HepG2 (cell line): ENCODE measurements at regions not wholly inside any gene's neighbourhood (a gene's known extent, or its start where the extent isn't known, plus 50 kb on each side); places are given as distances from the start of the nearest gene placed in this dataset.

Source experiments
- AKNA ChIP-seq: sonication (generic); formaldehyde crosslinking; IDR thresholded peaks from 2 replicates; pipeline ENCODE4 v1.4.0; 2020; ENCODE audit warnings: missing genetic modification reagents, borderline replicate concordance
- DDIT3 ChIP-seq: sonication (generic); formaldehyde crosslinking; IDR thresholded peaks from 2 replicates; pipeline ENCODE4 v1.4.0; 2020; ENCODE audit warnings: mild to moderate bottlenecking, missing genetic modification reagents
- MLLT10 ChIP-seq: sonication (generic); formaldehyde crosslinking; IDR thresholded peaks from 2 replicates; pipeline ENCODE4 v1.4.0; 2020; ENCODE audit warnings: missing genetic modification reagents
- MTERF4 ChIP-seq: sonication (generic); formaldehyde crosslinking; IDR thresholded peaks from 2 replicates; pipeline ENCODE4 v1.8.0; 2023; ENCODE audit warnings: mild to moderate bottlenecking, missing genetic modification reagents
- MYPOP ChIP-seq: sonication (generic); formaldehyde crosslinking; IDR thresholded peaks from 2 replicates; pipeline ENCODE4 v1.8.1; 2023; ENCODE audit warnings: mild to moderate bottlenecking, moderate library complexity, missing genetic modification reagents
- NR2F2 ChIP-seq: IDR thresholded peaks from 2 replicates; pipeline ENCODE4 v1.6.1; 2012; ENCODE audit warnings: low read depth, inconsistent platforms, borderline replicate concordance
- YEATS4 ChIP-seq: sonication (generic); formaldehyde crosslinking; IDR thresholded peaks from 2 replicates; pipeline ENCODE4 v1.4.0; 2020; ENCODE audit warnings: missing genetic modification reagents, borderline replicate concordance
- ZBTB33 ChIP-seq: sonication (generic); formaldehyde crosslinking; IDR thresholded peaks from 2 replicates; pipeline ENCODE4 v1.4.0; 2020; ENCODE audit warnings: missing genetic modification reagents
- ZBTB43 ChIP-seq: sonication (generic); formaldehyde crosslinking; conservative IDR thresholded peaks from 2 replicates; pipeline ENCODE4 v1.4.0; 2020; ENCODE audit warnings: missing genetic modification reagents
- ZFP36L2 ChIP-seq: sonication (generic); formaldehyde crosslinking; IDR thresholded peaks from 2 replicates; pipeline ENCODE4 v1.4.0; 2020; ENCODE audit warnings: missing genetic modification reagents
- ZNF597 ChIP-seq: sonication (generic); formaldehyde crosslinking; IDR thresholded peaks from 2 replicates; pipeline ENCODE4 v1.5.0; 2020; ENCODE audit warnings: missing genetic modification reagents
- ZNF615 ChIP-seq: sonication (generic); formaldehyde crosslinking; IDR thresholded peaks from 2 replicates; pipeline ENCODE4 v1.5.0; 2020; ENCODE audit warnings: mild to moderate bottlenecking, missing genetic modification reagents, borderline replicate concordance
- ZNF710 ChIP-seq: sonication (generic); formaldehyde crosslinking; IDR thresholded peaks from 2 replicates; pipeline ENCODE4 v1.5.0; 2020; ENCODE audit warnings: mild to moderate bottlenecking, missing genetic modification reagents, borderline replicate concordance
- ZNF773 ChIP-seq: sonication (generic); formaldehyde crosslinking; IDR thresholded peaks from 2 replicates; pipeline ENCODE4 v1.4.0; 2020; ENCODE audit warnings: missing genetic modification reagents, borderline replicate concordance
- ZNF816 ChIP-seq: sonication (generic); formaldehyde crosslinking; IDR thresholded peaks from 2 replicates; pipeline ENCODE4 v1.8.0; 2022; ENCODE audit warnings: missing genetic modification reagents, mild to moderate bottlenecking, borderline replicate concordance
- ZSCAN29 ChIP-seq: sonication (generic); formaldehyde crosslinking; conservative IDR thresholded peaks from 2 replicates; pipeline ENCODE4 v1.4.0; 2020; ENCODE audit warnings: mild to moderate bottlenecking, missing genetic modification reagents

- no peak for TF ChIP-seq MTERF4 (CRISPR knock-in tag)
- no peak for TF ChIP-seq ZNF773 (CRISPR knock-in tag)
- TF ChIP-seq ZFP36L2 = no peak
- no peak for TF ChIP-seq ZBTB33 (CRISPR knock-in tag)
- TF ChIP-seq DDIT3 = no peak
- TF ChIP-seq NR2F2 = no peak
- no peak for TF ChIP-seq ZNF710 (CRISPR knock-in tag)
- no peak for TF ChIP-seq ZSCAN29 (CRISPR knock-in tag)
- TF ChIP-seq ZNF816 (CRISPR knock-in tag) = no peak
- TF ChIP-seq AKNA (CRISPR knock-in tag) = no peak
- no peak for TF ChIP-seq ZBTB43
- no peak for TF ChIP-seq MYPOP (CRISPR knock-in tag)
- TF ChIP-seq YEATS4 (CRISPR knock-in tag) = 0 out of 2 replicates have a peak, but pooled peaks have one; percentile 48
- TF ChIP-seq MLLT10 (CRISPR knock-in tag) = no peak
- no peak for TF ChIP-seq ZNF597 (CRISPR knock-in tag)
- no peak for TF ChIP-seq ZNF615 (CRISPR knock-in tag)
Measured at GRCh38 chr2:8611700-8612099, 70.2 kb upstream of the ID2 start (continued).
